Neuronal stem cell (in vitro differentiated cells): ENCODE measurements at regions not wholly inside any gene's neighbourhood (a gene's known extent, or its start where the extent isn't known, plus 50 kb on each side); places are given as distances from the start of the nearest gene placed in this dataset.
"Not testable (repeated sequence)": the region's sequence is repeated elsewhere in the genome, so short reads cannot be mapped to it uniquely, and the experiment has no call there.

Experiments
- DNase-seq: peaks from one replicate; pipeline ENCODE4 v3.0.0-alpha.2; 2013; ENCODE audit warnings: low spot score
- H2AFZ ChIP-seq: one replicate; pipeline ENCODE4 v1.6.1; 2013; ENCODE audit warnings: mild to moderate bottlenecking, low read length, inconsistent platforms
- H2AK5ac ChIP-seq: 2 replicates; pipeline ENCODE4 v1.6.1; 2013; ENCODE audit warnings: low read depth, mild to moderate bottlenecking, inconsistent platforms, low read length, moderate library complexity, mixed read lengths
- H2BK120ac ChIP-seq: 2 replicates; pipeline ENCODE4 v1.6.1; 2013; ENCODE audit warnings: low read depth, mild to moderate bottlenecking, inconsistent platforms, low read length, moderate library complexity, mixed read lengths
- H2BK12ac ChIP-seq: one replicate; pipeline ENCODE4 v1.6.1; 2013; ENCODE audit warnings: low read length, inconsistent platforms
- H2BK15ac ChIP-seq: 2 replicates; pipeline ENCODE4 v1.6.1; 2013; ENCODE audit warnings: mild to moderate bottlenecking, low read length, inconsistent platforms, mixed read lengths
- H2BK5ac ChIP-seq: one replicate; pipeline ENCODE4 v1.6.1; 2013; ENCODE audit warnings: inconsistent platforms, mild to moderate bottlenecking, low read length, moderate library complexity
- H3K14ac ChIP-seq: one replicate; pipeline ENCODE4 v1.6.1; 2013; ENCODE audit warnings: low read length, inconsistent platforms
- H3K18ac ChIP-seq: 2 replicates; pipeline ENCODE4 v1.6.1; 2013; ENCODE audit warnings: low read length, inconsistent platforms
- H3K23ac ChIP-seq: 2 replicates; pipeline ENCODE4 v1.6.1; 2013; ENCODE audit warnings: low read depth, mild to moderate bottlenecking, mixed read lengths, low read length, inconsistent platforms; ENCODE audit not compliant: poor library complexity
- H3K27ac ChIP-seq: replicated peaks from 3 replicates; pipeline ENCODE4 v1.5.1; 2013; ENCODE audit warnings: low read length, inconsistent platforms
- H3K27me3 ChIP-seq, 3 experiments: 2 replicates each; pipeline ENCODE4 v1.6.1; 2013; ENCODE audit warnings: low read length in 3 of 3, mild to moderate bottlenecking in 2 of 3, inconsistent platforms in 1 of 3, low read depth in 1 of 3, mixed read lengths in 1 of 3, moderate library complexity in 1 of 3; ENCODE audit not compliant: control insufficient read depth in 3 of 3, insufficient read depth in 3 of 3
- H3K36me3 ChIP-seq, 2 donors: replicated peaks in 1 of 2; 2 replicates each; pipeline ENCODE4 v1.6.1; 2013; ENCODE audit warnings: low read length in 2 of 2; ENCODE audit not compliant: control insufficient read depth in 2 of 2, insufficient read depth in 2 of 2
- H3K4ac ChIP-seq: 2 replicates; pipeline ENCODE4 v1.6.1; 2013; ENCODE audit warnings: inconsistent platforms, mild to moderate bottlenecking, low read length, moderate library complexity
- H3K4me1 ChIP-seq, 2 donors: 1 replicate in 1 of 2; 2 replicates in 1 of 2; pipeline ENCODE4 v1.6.1; 2013; ENCODE audit warnings: low read length in 2 of 2, low read depth in 1 of 2; ENCODE audit not compliant: control insufficient read depth in 2 of 2, insufficient read depth in 1 of 2
- H3K4me2 ChIP-seq: one replicate; pipeline ENCODE4 v1.6.1; 2013; ENCODE audit warnings: mild to moderate bottlenecking, low read length, inconsistent platforms; ENCODE audit not compliant: insufficient read depth, poor library complexity, severe bottlenecking
- H3K4me3 ChIP-seq, 2 donors: 2 replicates each; pipeline ENCODE4 v1.5.1; 2013; ENCODE audit warnings: low read length in 2 of 2, mild to moderate bottlenecking in 2 of 2, inconsistent platforms in 1 of 2, moderate library complexity in 1 of 2
- H3K79me1 ChIP-seq: one replicate; pipeline ENCODE4 v1.6.1; 2013; ENCODE audit warnings: low read depth, mild to moderate bottlenecking, inconsistent platforms, low read length, moderate library complexity
- H3K9ac ChIP-seq: one replicate; pipeline ENCODE4 v1.6.1; 2013; ENCODE audit warnings: mild to moderate bottlenecking, low read depth, low read length, inconsistent platforms; ENCODE audit not compliant: poor library complexity
- H3K9me3 ChIP-seq, 2 donors: replicated peaks in 1 of 2; 2 replicates each; pipeline versions ENCODE3 to v1.6.1; 2013; ENCODE audit warnings: low read length in 2 of 2, mild to moderate bottlenecking in 2 of 2, inconsistent platforms in 1 of 2, low read depth in 1 of 2, mixed read lengths in 1 of 2, moderate library complexity in 1 of 2; ENCODE audit not compliant: control insufficient read depth in 2 of 2, insufficient read depth in 1 of 2
- H4K8ac ChIP-seq: one replicate; pipeline ENCODE4 v1.6.1; 2013; ENCODE audit warnings: low read depth, mild to moderate bottlenecking, inconsistent platforms, low read length, moderate library complexity
- H4K91ac ChIP-seq: one replicate; pipeline ENCODE4 v1.6.1; 2013; ENCODE audit warnings: low read length, low read depth, mild to moderate bottlenecking, inconsistent platforms; ENCODE audit not compliant: poor library complexity
- WGBS, 2 donors: extraction: QIAGEN DNeasy Blood & Tissue Kit; methylation state at CpG; one replicate each; pipeline ENCODE4 v1.1.7; 2013; ENCODE audit warnings: missing lambda C conversion rate in 2 of 2, mixed read lengths in 1 of 2; ENCODE audit not compliant: insufficient read length in 2 of 2, insufficient replicate concordance in 1 of 2; ENCODE audit errors: extremely low coverage in 2 of 2; 5-methylcytosine and 5-hydroxymethylcytosine counted together

GRCh38 chr13:108044954-108045353 lies 170.4 kb downstream of the LIG4 start:
- no peak overlapping the region for H2AK5ac ChIP-seq
- H3K27me3 ChIP-seq: no peaks in the 10 kb centered on the region
- H3K4me1 ChIP-seq: peaks cover 0 to 2% of the 10 kb centered on the region in 2 donors
- no peak overlapping the region for H3K4me2 ChIP-seq
- DNase-seq: no peak
- H3K9ac ChIP-seq: no peak overlapping the region
- H3K9me3 ChIP-seq: no peaks in the 10 kb centered on the region
- H3K27ac ChIP-seq: no peak overlapping the region
- H3K79me1 ChIP-seq: peaks cover 2% of the 10 kb centered on the region
- H3K4ac ChIP-seq: no peak overlapping the region
- H2BK120ac ChIP-seq: no peak overlapping the region
- H2AFZ ChIP-seq: no peak overlapping the region
- no peak overlapping the region for H4K91ac ChIP-seq
- H3K14ac ChIP-seq: no peak overlapping the region
- no peak overlapping the region for H2BK15ac ChIP-seq
- no peak overlapping the region for H3K18ac ChIP-seq
- no peak overlapping the region for H3K4me3 ChIP-seq
- no peak overlapping the region for H3K23ac ChIP-seq
- H2BK5ac ChIP-seq: no peak overlapping the region
- no peak overlapping the region for H4K8ac ChIP-seq
- no CpG with 5 or more reads among the region's 1 CpG for WGBS, 2 donors
- H2BK12ac ChIP-seq: no peak overlapping the region
- no peaks in the 10 kb centered on the region for H3K36me3 ChIP-seq

GRCh38 chr13:108042866-108043265 lies 172.5 kb downstream of the LIG4 start:
- not testable (repeated sequence) for H2BK15ac ChIP-seq, H3K9ac ChIP-seq, H2AFZ ChIP-seq, H3K4ac ChIP-seq, H3K36me3 ChIP-seq, H3K14ac ChIP-seq, H3K4me3 ChIP-seq, DNase-seq, H4K8ac ChIP-seq, H3K27ac ChIP-seq, H4K91ac ChIP-seq, H3K18ac ChIP-seq, H3K79me1 ChIP-seq, H3K4me2 ChIP-seq, H3K9me3 ChIP-seq, H2AK5ac ChIP-seq, H3K4me1 ChIP-seq, H2BK5ac ChIP-seq, H2BK12ac ChIP-seq, H3K27me3 ChIP-seq, H3K23ac ChIP-seq, H2BK120ac ChIP-seq
- WGBS, 2 donors: no CpG with 5 or more reads among the region's 6 CpGs

- no peak overlapping the region for H4K8ac ChIP-seq
- H2BK120ac ChIP-seq: no peak overlapping the region
- H3K4me1 ChIP-seq: no peaks in the 10 kb centered on the region
- H4K91ac ChIP-seq: no peak overlapping the region
- H3K27ac ChIP-seq: no peak overlapping the region
- H3K9ac ChIP-seq: no peak overlapping the region
- no peak overlapping the region for H2BK15ac ChIP-seq
- H3K23ac ChIP-seq: no peak overlapping the region
- no peak overlapping the region for H3K14ac ChIP-seq
- no peaks in the 10 kb centered on the region for H3K9me3 ChIP-seq
- H2BK12ac ChIP-seq: no peak overlapping the region
- no peaks in the 10 kb centered on the region for H3K36me3 ChIP-seq
- no peak overlapping the region for H3K4me2 ChIP-seq
- no peaks in the 10 kb centered on the region for H3K27me3 ChIP-seq
- H2AK5ac ChIP-seq: no peak overlapping the region
- H3K4ac ChIP-seq: no peak overlapping the region
- no peak for DNase-seq
- no peaks in the 10 kb centered on the region for H3K79me1 ChIP-seq
- no peak overlapping the region for H2AFZ ChIP-seq
- no peak overlapping the region for H3K18ac ChIP-seq
- H2BK5ac ChIP-seq: no peak overlapping the region
- WGBS, 2 donors: no CpG with 5 or more reads among the region's 1 CpG
- H3K4me3 ChIP-seq: no peak overlapping the region
Observed at GRCh38 chr13:108037348-108037747, 178.0 kb downstream of the LIG4 start.

- H3K9ac ChIP-seq: no peak overlapping the region
- H4K91ac ChIP-seq: no peak overlapping the region
- H3K9me3 ChIP-seq: no peaks in the 10 kb centered on the region
- H3K4ac ChIP-seq: no peak overlapping the region
- no peak overlapping the region for H3K18ac ChIP-seq
- no CpG with 5 or more reads among the region's 4 CpGs for WGBS, 2 donors
- no peak overlapping the region for H2BK120ac ChIP-seq
- H2AK5ac ChIP-seq: no peak overlapping the region
- no peak overlapping the region for H3K4me2 ChIP-seq
- DNase-seq: no peak
- no peaks in the 10 kb centered on the region for H3K79me1 ChIP-seq
- no peaks in the 10 kb centered on the region for H3K36me3 ChIP-seq
- no peak overlapping the region for H2BK15ac ChIP-seq
- H3K4me3 ChIP-seq: no peak overlapping the region
- H2AFZ ChIP-seq: no peak overlapping the region
- no peak overlapping the region for H3K14ac ChIP-seq
- no peak overlapping the region for H3K27ac ChIP-seq
- no peak overlapping the region for H3K23ac ChIP-seq
- H2BK12ac ChIP-seq: no peak overlapping the region
- no peaks in the 10 kb centered on the region for H3K27me3 ChIP-seq
- H4K8ac ChIP-seq: no peak overlapping the region
- no peak overlapping the region for H2BK5ac ChIP-seq
- H3K4me1 ChIP-seq: peaks cover 0 to 4% of the 10 kb centered on the region in 2 donors
Observed at GRCh38 chr13:108036411-108036932, 178.9 kb downstream of the LIG4 start.
